ENCODE measurements at regions not wholly inside any gene's neighbourhood (a gene's known extent, or its start where the extent isn't known, plus 50 kb on each side); places are given as distances from the start of the nearest gene placed in this dataset.

DNA sequence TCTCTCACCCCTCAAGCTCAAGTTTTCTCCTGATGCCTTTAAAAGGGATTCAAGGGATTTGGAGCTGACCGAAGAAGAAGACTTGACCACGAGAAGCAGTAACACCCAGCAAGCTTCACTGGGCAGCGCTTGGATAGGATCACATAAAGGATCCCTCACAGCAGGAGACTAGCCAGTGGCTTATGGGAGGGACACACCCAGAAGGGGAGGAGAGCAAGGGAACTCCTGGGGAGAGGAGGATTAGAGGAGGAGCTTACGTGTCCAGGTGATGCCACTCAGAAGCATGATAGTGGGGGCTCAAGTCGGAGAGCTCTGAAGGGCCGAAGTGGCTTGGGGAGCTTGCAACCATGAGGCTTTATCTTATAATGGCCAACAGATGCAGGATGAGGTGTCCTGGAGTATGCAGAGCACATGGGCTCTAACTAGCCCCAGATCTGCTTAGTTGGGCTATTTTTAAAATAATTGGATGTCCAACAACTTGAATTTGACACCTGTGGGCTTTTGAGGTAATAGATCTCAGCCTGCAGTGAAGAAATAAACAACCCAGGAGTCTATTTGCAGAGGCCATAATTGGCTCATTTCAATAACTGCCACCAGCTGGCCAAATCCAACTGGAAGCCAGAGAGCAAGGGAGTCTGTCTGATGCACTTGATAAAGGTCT, 137.9 kb upstream of the EXOC2 start:
- Mint-ChIP-seq H3K4me3 (no peak overlapping the region), H3K27ac (no peak overlapping the region), H3K27me3 (ENCODE audit: low read depth) (peaks cover 15% of the 10 kb centered on the region), H3K9me3 (peaks cover 51% of the 10 kb centered on the region), H3K36me3 (ENCODE audit: low read depth) (peaks cover 4% of the 10 kb centered on the region), H3K4me1 (peaks cover 17% of the 10 kb centered on the region)
- TF ChIP-seq, protein P1, sequence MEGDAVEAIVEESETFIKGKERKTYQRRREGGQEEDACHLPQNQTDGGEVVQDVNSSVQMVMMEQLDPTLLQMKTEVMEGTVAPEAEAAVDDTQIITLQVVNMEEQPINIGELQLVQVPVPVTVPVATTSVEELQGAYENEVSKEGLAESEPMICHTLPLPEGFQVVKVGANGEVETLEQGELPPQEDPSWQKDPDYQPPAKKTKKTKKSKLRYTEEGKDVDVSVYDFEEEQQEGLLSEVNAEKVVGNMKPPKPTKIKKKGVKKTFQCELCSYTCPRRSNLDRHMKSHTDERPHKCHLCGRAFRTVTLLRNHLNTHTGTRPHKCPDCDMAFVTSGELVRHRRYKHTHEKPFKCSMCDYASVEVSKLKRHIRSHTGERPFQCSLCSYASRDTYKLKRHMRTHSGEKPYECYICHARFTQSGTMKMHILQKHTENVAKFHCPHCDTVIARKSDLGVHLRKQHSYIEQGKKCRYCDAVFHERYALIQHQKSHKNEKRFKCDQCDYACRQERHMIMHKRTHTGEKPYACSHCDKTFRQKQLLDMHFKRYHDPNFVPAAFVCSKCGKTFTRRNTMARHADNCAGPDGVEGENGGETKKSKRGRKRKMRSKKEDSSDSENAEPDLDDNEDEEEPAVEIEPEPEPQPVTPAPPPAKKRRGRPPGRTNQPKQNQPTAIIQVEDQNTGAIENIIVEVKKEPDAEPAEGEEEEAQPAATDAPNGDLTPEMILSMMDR (IDR thresholded peaks at IDR 0.05; ENCODE audit: unreplicated experiment in 3 of 3): no peak

DNA sequence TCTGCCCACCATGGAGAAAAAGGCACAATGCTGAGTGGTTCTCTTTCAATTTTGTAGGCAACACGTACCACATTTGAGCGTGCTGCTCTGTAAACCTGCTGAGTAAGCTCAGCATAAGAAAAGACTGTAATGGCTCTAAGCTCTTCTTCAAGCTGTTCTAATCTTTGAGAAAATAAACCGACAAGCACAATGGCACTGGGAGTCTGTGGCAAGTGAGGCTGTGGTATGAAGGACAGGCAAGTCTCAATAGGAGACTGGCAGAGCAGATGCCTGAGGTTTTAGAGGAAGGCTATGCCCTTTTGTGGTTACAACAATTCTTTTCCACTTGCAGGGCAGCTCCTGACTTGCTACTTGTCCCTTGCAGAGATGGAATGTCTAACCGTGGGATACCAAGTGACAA, 136.7 kb upstream of the EXOC2 start:
- H3K36me3 Mint-ChIP-seq (ENCODE audit: low read depth): peaks cover 4% of the 10 kb centered on the region
- H3K9me3 Mint-ChIP-seq: peaks cover 58% of the 10 kb centered on the region
- H3K4me1 Mint-ChIP-seq: peaks cover 6% of the 10 kb centered on the region
- no peak overlapping the region for H3K4me3 Mint-ChIP-seq
- TF ChIP-seq, protein P1 (IDR thresholded peaks at IDR 0.05; ENCODE audit: unreplicated experiment in 3 of 3): no peak
- no peak overlapping the region for H3K27ac Mint-ChIP-seq
- peaks cover 15% of the 10 kb centered on the region for H3K27me3 Mint-ChIP-seq (ENCODE audit: low read depth)

DNA sequence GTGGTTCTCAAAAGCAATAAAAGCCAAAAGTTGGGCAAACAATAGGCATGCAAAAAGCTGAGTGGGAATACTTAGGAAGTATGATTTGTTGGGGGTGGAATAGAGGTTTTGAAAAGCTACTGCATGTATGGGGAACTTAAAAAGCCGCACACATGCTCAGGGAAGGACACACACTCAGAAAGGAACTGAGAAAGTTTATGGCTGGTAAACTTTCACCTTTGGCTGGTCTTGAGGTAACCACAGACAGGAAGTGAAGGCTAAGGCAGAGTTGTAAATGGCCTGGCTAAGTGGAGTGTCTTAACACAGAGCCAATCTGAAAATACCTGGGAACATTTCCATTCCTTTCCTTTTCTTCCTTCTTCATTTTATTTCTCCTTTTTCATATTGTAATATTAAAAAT, 134.5 kb upstream of the EXOC2 start:
- TF ChIP-seq, protein P1 (IDR thresholded peaks at IDR 0.05; ENCODE audit: unreplicated experiment in 3 of 3): no peak
- no peak overlapping the region for H3K4me3 Mint-ChIP-seq
- no peaks in the 10 kb centered on the region for H3K4me1 Mint-ChIP-seq
- peaks cover 58% of the 10 kb centered on the region for H3K9me3 Mint-ChIP-seq
- no peak overlapping the region for H3K27ac Mint-ChIP-seq
- H3K36me3 Mint-ChIP-seq (ENCODE audit: low read depth): no peaks in the 10 kb centered on the region
- H3K27me3 Mint-ChIP-seq (ENCODE audit: low read depth): peaks cover 15% of the 10 kb centered on the region

DNA sequence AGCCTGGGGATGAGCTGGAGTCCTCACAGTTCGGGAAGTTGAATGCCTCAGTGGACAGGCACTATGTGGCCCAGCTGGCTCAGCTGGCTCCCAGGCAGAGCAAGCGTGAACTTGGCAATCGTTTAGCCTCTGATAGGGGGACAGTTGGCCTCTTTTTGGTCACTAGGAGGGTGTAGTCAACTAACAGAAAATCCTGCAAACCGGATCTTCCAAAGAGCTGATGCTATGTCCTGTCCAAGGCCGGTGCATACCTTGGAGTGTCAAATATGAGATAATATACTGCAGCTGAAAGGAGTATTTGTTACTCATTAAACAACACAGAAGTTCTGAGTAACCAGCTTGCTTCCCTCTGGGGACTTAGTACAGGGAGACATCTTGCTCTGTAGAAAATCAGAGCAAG, 126.2 kb upstream of the EXOC2 start:
- Mint-ChIP-seq H3K27me3 (ENCODE audit: low read depth) (peaks cover 12% of the 10 kb centered on the region), H3K4me1 (peaks cover 10% of the 10 kb centered on the region), H3K36me3 (ENCODE audit: low read depth) (no peaks in the 10 kb centered on the region), H3K9me3 (peaks cover 16% of the 10 kb centered on the region), H3K4me3 (no peak overlapping the region), H3K27ac (peak overlapping the region; percentile 71 to 90 (median 74))
- TF ChIP-seq, protein P1 (IDR thresholded peaks at IDR 0.05; ENCODE audit: unreplicated experiment in 3 of 3): no peak

DNA sequence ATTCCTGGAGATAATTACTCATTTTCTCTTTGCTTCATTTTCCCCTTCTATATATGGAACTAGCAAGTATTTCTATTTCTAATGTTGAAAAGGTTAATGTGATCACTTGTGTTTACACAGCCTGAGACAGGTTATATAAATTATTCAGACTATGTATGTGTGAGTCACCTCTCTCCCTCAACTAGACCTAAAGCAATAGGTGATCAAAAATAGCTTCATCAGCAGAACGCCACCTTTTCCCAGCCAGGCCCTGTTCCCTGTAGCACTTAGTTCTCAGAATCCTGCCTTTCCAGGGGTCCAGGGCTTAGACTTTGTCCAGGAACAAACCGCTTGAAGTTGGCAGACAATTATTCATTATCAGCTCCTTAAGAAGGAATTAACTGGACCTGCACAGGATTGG, 125.3 kb upstream of the EXOC2 start:
- Mint-ChIP-seq H3K9me3 (peaks cover 13% of the 10 kb centered on the region), H3K27ac (peak overlapping the region; percentile 71 to 82 (median 73)), H3K4me3 (no peak overlapping the region), H3K36me3 (ENCODE audit: low read depth) (no peaks in the 10 kb centered on the region), H3K4me1 (peaks cover 10% of the 10 kb centered on the region), H3K27me3 (ENCODE audit: low read depth) (peaks cover 12% of the 10 kb centered on the region)
- TF ChIP-seq, protein P1 (IDR thresholded peaks at IDR 0.05; ENCODE audit: unreplicated experiment in 3 of 3): no peak

DNA sequence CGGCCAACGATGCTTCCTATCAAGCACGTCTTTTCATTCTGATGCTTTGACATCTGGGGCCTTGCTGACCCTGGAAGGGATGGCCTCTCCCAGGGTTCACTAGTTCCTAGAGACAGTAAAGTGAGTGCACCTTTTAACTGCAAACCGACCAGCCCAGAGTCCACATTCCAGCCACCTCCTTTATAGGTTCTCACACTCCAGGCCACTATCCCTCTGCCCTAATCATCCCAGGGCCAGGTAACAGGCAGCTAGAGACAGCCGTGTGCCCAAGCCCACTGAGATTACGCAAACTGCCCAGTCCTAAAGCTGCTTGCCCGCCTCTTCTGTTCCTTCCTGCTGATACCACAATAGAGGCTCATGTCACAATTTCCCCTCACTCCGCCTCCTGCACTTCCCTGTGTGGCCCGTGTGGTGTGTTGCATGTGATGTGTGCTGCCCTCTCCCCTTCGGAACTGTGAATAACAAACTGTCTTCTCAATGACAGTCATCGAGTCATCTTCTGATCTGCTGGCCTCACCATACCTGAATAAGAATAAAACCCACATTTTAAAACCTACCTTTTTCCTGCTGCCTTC, 123.7 kb upstream of the EXOC2 start:
- Mint-ChIP-seq H3K4me1 (peaks cover 10% of the 10 kb centered on the region), H3K36me3 (ENCODE audit: low read depth) (no peaks in the 10 kb centered on the region), H3K4me3 (no peak overlapping the region), H3K27ac (no peak overlapping the region), H3K9me3 (peaks cover 6% of the 10 kb centered on the region), H3K27me3 (ENCODE audit: low read depth) (peaks cover 12% of the 10 kb centered on the region)
- TF ChIP-seq, protein P1 (IDR thresholded peaks at IDR 0.05; ENCODE audit: unreplicated experiment in 3 of 3): no peak

Measured in nephron (organoid).